ENCODE measurements at regions not wholly inside any gene's neighbourhood (a gene's known extent, or its start where the extent isn't known, plus 50 kb on each side); places are given as distances from the start of the nearest gene placed in this dataset.

- DNase-seq (ENCODE audit: low read depth in 1 of 2, low spot score in 1 of 2): no peak
Measured at GRCh38 chr2:236849940-236850339, 235.7 kb upstream of the COPS8 start.

DNA sequence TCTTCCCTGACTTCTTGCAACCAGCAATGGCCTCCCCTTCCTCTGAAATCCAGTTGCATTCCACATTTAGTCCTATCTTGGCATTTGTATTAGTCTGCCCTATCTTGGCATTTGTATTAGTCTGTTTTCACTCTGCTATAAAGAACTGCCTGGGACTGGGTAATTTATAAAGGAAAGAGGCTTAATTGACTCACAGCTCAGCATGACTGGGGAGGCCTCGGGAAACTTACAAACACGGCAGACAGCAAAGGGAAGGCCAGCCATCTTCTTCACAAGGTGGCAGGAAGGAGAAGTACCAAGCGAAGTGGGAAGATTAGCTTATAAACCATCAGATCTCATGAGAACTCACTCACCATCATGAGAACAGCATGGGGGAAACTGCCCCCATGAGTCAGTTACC, 234.5 kb upstream of the COPS8 start:
- no peak for DNase-seq (ENCODE audit: low read depth in 1 of 2, low spot score in 1 of 2)

GRCh38 chr2:236852100-236852976, 233.4 kb upstream of the COPS8 start:
- no peak for DNase-seq (ENCODE audit: low read depth in 1 of 2, low spot score in 1 of 2)

- no peak for DNase-seq (ENCODE audit: low read depth in 1 of 2, low spot score in 1 of 2)
Measured at GRCh38 chr2:236852977-236853374, 232.7 kb upstream of the COPS8 start.

- DNase-seq (ENCODE audit: low read depth in 1 of 2, low spot score in 1 of 2): no peak
Measured at GRCh38 chr2:236853585-236854051, 232.1 kb upstream of the COPS8 start.

DNA sequence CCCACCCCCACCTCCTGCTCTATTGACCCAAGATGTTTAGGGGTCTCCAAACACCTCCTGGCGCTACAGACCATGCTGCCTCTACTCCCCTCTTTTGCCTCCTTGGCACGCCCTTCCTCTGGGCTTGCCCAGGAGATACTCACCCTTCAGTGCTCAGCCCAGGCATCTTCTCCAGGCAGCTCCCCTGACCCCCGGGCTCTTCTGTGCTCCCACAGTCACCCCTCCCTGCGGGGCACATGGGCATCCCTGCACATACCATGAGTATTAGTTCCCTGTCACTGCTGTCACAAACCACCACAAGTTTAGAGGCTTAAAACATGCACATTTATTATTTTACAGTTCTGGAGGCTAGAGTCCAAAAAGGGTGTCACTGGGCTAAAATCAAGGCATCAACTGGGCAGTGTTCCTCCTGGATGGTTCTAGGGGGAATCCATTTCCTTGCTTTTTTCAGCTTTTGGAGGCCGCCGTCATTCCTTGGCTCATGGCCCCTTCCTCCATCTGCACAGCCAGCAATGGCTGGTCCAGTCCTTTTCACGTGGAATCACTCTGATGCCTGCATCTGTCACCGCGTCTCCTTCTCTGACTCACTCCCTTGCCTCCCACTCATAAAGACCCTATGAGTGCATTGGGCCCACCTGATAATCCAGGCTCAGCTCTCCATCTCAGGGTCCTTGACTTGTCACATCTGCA, 230.4 kb upstream of the COPS8 start:
- no peak for DNase-seq (ENCODE audit: low read depth in 1 of 2, low spot score in 1 of 2)

DNA sequence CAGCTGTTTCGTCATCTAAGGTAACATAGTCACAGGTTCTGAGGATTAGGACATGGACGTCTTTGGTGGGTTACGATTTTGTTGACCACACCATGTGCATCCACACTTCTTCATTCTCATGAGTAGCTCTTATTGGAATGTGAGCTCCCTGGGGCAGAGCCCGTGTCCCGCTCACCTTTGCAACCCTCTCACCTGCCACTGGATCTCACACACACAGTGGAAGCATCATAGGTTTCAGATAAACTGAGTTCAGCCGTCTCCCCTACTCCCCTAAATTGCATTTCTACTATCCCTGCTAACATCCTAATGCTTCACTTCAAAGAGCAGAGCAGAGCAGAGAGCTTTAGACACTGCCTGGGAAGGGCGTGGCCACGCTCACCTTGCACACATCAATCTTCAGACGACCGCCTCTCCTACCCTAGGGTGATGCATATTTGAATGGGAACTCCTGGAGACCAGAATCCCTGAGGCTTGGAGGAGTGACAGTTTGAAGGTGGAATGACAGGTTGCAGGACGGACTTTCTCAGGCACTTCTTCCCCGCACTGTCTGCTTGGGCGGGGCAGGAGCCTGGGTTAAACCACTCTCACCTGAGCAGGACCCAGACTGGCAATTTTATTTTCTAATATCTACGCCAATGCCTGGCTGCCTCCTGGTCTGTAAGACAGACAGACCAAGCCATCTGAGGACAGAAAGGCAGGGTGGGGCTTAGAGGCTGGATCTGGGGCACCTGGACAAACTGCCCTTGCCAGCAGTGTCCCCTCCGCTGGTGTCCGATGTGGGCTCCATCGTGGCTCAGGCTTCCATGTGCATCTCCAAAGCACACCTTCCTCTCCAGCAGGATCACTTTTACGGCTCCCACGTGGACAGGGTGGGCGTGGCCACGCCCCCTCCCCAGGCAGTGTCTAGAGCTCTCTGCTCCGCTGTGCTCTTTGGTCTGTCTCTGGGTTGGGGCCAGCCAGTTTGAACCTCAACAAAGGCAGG, 229.5 kb upstream of the COPS8 start:
- no peak for DNase-seq (ENCODE audit: low read depth in 1 of 2, low spot score in 1 of 2)

GRCh38 chr2:236856848-236857235, 228.8 kb upstream of the COPS8 start:
- no peak for DNase-seq (ENCODE audit: low read depth in 1 of 2, low spot score in 1 of 2)

DNA sequence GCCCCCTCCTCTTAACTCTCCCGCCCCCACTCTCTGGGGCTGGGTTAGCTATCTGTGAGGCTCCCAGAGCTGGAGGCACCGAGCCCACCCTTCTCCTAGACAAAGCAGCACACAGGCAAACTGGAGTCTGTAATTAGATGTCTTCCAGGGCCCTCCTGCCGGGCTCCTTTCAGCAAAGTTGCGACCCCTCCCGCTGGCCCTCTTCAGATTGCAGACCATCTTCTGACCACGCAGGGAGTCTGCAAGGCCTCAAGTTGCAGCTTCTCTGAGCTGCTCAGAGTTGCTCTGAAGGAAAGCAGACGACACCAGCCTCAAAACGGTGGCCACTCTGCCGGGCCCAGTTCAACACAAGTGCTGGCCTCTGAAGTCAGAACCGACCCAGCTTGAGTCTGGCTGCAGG, 228.4 kb upstream of the COPS8 start:
- DNase-seq (ENCODE audit: low read depth in 1 of 2, low spot score in 1 of 2): no peak

GRCh38 chr2:236857781-236858180, 227.9 kb upstream of the COPS8 start:
- no peak for DNase-seq (ENCODE audit: low read depth in 1 of 2, low spot score in 1 of 2)

DNA sequence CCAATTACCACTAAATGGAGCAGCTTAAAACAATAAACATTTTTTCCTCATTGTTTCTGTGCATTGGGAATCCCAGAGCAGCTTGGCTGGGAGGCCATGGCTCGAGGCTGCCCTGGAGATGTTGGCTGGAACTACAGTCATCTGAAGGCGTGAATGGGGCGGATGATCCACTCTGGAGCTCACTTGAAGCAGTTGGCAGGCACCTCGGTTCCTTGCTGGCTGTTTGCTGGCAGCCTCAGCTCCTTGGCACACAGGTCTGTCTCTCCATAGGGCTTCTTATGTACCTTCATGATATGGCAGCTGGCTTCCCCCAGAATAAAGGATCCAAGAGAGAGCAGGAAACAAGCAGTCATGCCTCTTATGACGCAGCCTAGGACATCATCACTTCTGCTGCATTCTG, 227.0 kb upstream of the COPS8 start:
- DNase-seq (ENCODE audit: low read depth in 1 of 2, low spot score in 1 of 2): no peak

DNA sequence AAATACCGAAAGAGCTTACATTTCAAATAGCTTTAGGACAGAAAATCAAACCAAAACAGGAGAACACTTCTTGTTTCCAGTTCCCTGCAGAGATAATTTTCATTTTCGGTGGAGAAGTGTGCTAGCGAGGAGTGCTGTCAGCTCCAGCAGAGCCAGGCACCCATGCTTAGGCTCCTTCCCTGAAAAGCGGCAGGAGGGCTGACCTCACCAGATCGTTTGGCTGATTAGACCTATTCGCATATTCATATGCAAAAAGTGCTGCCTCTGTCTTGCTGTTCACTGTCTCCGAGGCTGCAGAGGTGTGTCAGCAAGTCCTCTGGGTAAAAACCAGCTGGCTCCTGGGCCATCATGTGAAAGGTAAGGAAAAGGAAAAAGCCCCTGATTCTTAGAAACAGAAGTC, 225.8 kb upstream of the COPS8 start:
- no peak for DNase-seq (ENCODE audit: low read depth in 1 of 2, low spot score in 1 of 2)

- no peak for DNase-seq (ENCODE audit: low read depth in 1 of 2, low spot score in 1 of 2)
Measured at GRCh38 chr2:236861196-236861875, 224.4 kb upstream of the COPS8 start.

DNA sequence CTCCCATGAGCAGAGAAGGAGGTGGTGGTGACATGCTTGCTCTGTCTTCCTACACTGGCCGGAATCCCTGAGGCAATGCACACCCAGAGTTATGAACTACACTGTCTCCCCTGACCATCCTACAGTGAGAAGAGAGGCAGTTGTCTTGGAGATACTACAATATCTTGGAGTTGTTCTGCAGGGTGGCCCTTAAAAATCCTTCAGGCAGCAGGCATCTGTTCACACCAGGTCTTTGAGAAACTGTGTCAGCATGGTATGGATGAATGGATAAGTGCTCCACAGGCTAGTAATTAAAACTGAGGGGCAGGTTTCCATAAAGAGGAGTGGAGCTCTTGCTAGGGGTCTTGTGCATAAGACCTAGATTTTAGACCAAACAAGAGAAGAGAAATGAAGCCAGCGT, 223.7 kb upstream of the COPS8 start:
- no peak for DNase-seq (ENCODE audit: low read depth in 1 of 2, low spot score in 1 of 2)

DNA sequence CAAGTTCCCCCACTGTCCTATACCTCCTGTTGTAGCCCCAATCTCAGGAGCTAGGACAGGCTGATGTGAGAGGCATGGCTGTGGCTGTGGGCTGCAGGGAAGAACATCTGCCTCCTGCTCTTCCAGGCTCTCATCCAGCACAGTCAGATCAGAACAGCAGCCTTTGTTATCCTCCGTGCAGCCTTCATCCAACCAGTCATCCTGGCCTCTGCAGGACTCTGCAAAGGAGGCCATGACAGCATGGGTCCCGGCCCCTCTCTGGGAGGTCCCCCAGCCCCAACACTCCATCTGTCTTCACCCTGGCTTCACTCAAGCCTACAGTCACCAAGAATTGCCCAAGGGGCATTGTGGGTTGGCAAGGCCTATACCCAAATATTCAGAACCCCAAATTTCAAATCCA, 223.2 kb upstream of the COPS8 start:
- DNase-seq (ENCODE audit: low read depth in 1 of 2, low spot score in 1 of 2): no peak

DNA sequence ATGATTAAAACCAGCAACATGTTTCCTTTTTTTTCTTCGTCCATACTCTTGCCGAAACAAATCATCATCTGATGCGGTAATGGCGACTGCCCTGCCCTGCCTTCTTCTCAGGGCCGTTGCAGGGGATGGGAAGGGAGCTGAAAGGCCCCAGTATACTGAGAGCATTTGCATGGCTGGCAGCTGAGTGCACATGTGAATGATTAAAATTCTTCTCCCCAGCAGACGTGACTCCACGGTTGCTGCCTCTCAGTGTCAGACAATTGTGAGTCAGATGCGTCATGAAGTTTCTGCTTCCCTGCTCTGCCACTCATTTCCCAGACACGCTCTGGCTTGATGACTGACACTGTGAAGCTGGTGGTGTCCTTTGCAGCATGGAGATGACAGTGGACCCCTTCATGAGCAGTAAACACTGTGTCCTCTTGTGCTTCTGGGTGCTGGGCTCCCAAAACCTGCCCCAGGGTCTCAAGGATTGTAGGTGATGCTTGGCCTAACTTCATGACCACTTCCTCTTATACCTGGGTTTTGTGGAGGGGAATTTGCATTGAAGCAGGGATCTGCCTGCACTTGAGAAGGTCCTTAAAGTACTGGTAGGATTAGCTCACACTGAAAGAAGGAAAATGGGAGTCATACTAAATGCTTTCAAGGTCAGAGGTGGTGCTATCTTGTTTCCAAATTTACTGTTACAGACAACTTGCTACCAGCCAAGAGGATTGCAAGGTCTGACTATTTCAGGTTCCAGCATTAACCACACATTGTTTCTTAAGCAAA, 222.5 kb upstream of the COPS8 start:
- DNase-seq (ENCODE audit: low read depth in 1 of 2, low spot score in 1 of 2): no peak

- DNase-seq (ENCODE audit: low read depth in 1 of 2, low spot score in 1 of 2): no peak
Measured at GRCh38 chr2:236863729-236864126, 222.0 kb upstream of the COPS8 start.

GRCh38 chr2:236865052-236865451, 220.6 kb upstream of the COPS8 start:
- no peak for DNase-seq (ENCODE audit: low read depth in 1 of 2, low spot score in 1 of 2)

DNA sequence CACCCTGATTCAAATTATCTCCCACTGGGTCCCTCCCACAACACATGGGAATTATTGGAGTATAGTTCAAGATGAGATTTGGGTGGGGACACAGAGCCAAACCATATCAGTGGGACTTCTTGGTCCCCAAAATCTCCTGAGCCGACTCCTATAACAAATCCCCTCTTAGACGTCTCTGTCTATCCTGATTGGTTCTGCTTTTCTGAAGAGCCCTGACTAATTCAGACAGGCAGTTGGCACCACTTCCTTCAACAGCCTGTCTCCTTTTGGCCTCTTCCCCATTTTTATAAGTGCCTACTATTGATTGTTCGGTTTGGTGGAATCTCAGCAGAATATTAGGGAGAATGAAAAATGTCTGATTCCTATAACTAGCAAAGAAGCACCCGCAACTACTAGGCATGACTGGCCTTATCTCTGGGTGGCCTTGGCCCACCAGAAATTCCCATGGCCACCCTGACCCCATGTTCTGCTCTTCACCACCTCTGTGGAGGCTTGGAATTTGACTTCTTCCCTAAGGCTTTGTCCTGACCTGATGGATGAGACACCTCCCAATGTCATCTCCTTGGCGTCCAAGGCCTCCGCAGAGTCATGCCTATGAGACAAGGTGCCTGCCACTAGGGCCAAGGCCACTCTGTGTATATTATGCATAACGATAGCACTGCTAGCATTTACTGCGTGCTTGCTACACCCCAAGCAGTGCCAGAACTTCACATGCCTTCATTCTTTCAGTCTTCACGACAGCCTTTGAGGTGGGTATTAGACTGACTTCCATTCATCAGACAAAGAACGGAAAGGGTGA, 218.9 kb upstream of the COPS8 start:
- DNase-seq (ENCODE audit: low read depth in 1 of 2, low spot score in 1 of 2): no peak

Data from stimulated activated CD4-positive, alpha-beta T cell treated with anti-CD3 and anti-CD28 coated beads, Interleukin-15, amount 100 ng/mL, for 1 hour (primary cell).